KMS-11 (cell line): ENCODE measurements at regions not wholly inside any gene's neighbourhood (a gene's known extent, or its start where the extent isn't known, plus 50 kb on each side); places are given as distances from the start of the nearest gene placed in this dataset.

ENCODE experiments used
- H2AFZ ChIP-seq: fragments of 200-600 bp; sonication (generic); 2 replicates; pipeline ENCODE4 v1.6.1; 2016; ENCODE audit warnings: antibody characterized with exemption, mixed run types, low read depth
- H3K27ac ChIP-seq: fragments of 200-600 bp; sonication (generic); 2 replicates; pipeline ENCODE4 v1.6.1; 2016; ENCODE audit warnings: mild to moderate bottlenecking, mixed run types
- H3K27me3 ChIP-seq: fragments of 200-600 bp; sonication (generic); 2 replicates; pipeline ENCODE4 v1.6.1; 2017; ENCODE audit warnings: mild to moderate bottlenecking, low read depth, mixed run types, moderate library complexity; ENCODE audit not compliant: insufficient read depth
- H3K36me3 ChIP-seq: fragments of 200-600 bp; sonication (generic); 2 replicates; pipeline ENCODE4 v1.6.1; 2017; ENCODE audit warnings: mild to moderate bottlenecking, mixed run types; ENCODE audit not compliant: insufficient read depth
- H3K4me1 ChIP-seq: fragments of 200-600 bp; sonication (generic); 2 replicates; pipeline ENCODE4 v1.6.1; 2016; ENCODE audit warnings: mild to moderate bottlenecking, low read depth, mixed run types; ENCODE audit not compliant: poor library complexity, severe bottlenecking
- H3K4me2 ChIP-seq: fragments of 200-600 bp; sonication (generic); 2 replicates; pipeline ENCODE4 v1.7.0; 2016; ENCODE audit warnings: mild to moderate bottlenecking, mixed run types
- H3K4me3 ChIP-seq: fragments of 200-600 bp; sonication (generic); IDR thresholded peaks from 2 replicates; pipeline ENCODE4 v1.6.1; 2017; ENCODE audit warnings: low read depth, low read length, mixed read lengths; ENCODE audit not compliant: insufficient read depth
- H3K79me2 ChIP-seq: fragments of 200-600 bp; sonication (generic); 2 replicates; pipeline ENCODE4 v1.6.1; 2016; ENCODE audit warnings: low read depth, mixed run types; ENCODE audit not compliant: insufficient read depth
- H3K9ac ChIP-seq: fragments of 200-600 bp; sonication (generic); 2 replicates; pipeline ENCODE4 v1.6.1; 2016; ENCODE audit warnings: mild to moderate bottlenecking, mixed run types
- H4K20me1 ChIP-seq: fragments of 200-600 bp; sonication (generic); 2 replicates; pipeline ENCODE4 v1.6.1; 2016; ENCODE audit warnings: mild to moderate bottlenecking, mixed run types; ENCODE audit not compliant: insufficient read depth
- TF ChIP-seq, protein P1 (sequence below): fragments of 200-600 bp; sonication (generic); conservative IDR thresholded peaks from 2 replicates; pipeline ENCODE4 v1.6.1; 2017; ENCODE audit warnings: low read depth, mild to moderate bottlenecking, antibody characterized with exemption, low read length, moderate library complexity, mixed read lengths

DNA sequence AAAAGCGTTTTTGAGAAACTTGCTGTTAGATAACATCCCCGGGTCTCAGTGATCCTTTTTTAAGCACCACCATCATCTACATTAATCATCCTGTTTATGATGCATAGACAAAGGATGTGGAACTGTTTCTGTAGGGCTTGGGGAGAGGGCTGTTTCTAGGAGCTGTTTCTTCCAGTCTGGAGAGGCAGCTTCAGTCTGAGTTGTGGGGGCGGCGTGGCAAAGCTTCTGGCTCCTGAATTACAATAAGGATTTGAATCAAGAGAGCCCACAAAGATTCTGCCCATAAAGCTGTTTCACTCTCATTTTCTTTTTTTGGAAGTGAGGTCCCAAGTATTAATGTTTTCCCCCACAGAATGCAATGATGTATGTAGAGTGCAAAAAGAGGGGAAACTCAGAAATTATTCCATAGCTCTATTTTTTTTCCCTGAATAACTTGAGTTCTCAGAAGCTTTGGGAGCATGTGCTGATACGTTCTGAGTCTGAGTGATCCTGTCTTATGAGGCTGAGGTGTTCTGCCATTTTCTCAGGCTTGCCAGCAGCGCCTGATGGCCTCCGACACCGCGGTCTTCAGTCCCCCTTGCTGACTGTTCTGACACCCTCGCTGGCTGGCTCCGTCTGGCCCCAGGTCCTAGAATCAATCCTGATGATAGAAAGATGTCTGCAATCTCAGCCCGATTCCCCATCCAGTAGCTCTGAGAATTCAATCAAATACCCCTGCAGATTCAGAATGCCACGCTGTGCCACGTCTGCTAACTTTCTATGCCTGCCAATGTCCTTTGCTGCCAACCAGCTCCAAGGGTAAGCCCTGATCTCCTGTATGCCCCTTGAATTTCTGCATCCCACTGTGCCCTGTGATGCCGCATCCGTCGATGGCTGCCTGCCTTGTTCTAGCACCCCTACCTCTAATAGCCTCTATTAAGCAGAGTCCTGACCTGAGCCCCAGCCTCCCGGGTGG lies 92.4 kb upstream of the AKT3 start:
- Histone ChIP-seq H3K79me2 (no peaks in the 10 kb centered on the region), H4K20me1 (no peaks in the 10 kb centered on the region), H3K4me1 (no peaks in the 10 kb centered on the region), H3K4me3 (no peak overlapping the region), H3K27me3 (no peaks in the 10 kb centered on the region), H3K36me3 (no peaks in the 10 kb centered on the region), H3K4me2 (no peak overlapping the region), H3K9ac (no peak overlapping the region), H2AFZ (no peak overlapping the region), H3K27ac (no peak overlapping the region)
- TF ChIP-seq, protein P1, sequence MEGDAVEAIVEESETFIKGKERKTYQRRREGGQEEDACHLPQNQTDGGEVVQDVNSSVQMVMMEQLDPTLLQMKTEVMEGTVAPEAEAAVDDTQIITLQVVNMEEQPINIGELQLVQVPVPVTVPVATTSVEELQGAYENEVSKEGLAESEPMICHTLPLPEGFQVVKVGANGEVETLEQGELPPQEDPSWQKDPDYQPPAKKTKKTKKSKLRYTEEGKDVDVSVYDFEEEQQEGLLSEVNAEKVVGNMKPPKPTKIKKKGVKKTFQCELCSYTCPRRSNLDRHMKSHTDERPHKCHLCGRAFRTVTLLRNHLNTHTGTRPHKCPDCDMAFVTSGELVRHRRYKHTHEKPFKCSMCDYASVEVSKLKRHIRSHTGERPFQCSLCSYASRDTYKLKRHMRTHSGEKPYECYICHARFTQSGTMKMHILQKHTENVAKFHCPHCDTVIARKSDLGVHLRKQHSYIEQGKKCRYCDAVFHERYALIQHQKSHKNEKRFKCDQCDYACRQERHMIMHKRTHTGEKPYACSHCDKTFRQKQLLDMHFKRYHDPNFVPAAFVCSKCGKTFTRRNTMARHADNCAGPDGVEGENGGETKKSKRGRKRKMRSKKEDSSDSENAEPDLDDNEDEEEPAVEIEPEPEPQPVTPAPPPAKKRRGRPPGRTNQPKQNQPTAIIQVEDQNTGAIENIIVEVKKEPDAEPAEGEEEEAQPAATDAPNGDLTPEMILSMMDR = no peak

DNA sequence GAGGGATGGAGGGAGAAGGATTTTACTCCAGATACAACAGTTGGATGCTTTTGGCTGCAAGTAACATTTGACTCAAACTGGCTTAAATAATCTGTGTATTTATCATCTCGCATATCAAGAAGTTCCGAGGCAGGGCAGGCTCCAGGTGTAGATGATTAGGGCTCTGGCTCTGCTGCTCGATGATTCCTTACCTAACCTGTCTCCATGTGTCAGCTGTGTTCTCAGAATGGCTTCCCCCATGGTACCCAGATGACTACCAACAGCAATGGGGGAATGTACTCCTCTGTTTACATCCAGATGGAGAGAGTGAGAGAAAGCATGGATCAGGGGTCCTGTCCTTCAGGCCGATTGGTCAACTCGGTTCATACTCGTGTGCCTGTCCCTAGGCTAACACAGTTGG lies 90.4 kb upstream of the AKT3 start:
- Histone ChIP-seq H4K20me1 (no peaks in the 10 kb centered on the region), H3K9ac (no peak overlapping the region), H3K36me3 (no peaks in the 10 kb centered on the region), H3K79me2 (no peaks in the 10 kb centered on the region), H3K27me3 (no peaks in the 10 kb centered on the region), H3K27ac (no peak overlapping the region), H2AFZ (no peak overlapping the region), H3K4me3 (no peak overlapping the region), H3K4me2 (no peak overlapping the region), H3K4me1 (no peaks in the 10 kb centered on the region)
- TF ChIP-seq, protein P1 = no peak

DNA sequence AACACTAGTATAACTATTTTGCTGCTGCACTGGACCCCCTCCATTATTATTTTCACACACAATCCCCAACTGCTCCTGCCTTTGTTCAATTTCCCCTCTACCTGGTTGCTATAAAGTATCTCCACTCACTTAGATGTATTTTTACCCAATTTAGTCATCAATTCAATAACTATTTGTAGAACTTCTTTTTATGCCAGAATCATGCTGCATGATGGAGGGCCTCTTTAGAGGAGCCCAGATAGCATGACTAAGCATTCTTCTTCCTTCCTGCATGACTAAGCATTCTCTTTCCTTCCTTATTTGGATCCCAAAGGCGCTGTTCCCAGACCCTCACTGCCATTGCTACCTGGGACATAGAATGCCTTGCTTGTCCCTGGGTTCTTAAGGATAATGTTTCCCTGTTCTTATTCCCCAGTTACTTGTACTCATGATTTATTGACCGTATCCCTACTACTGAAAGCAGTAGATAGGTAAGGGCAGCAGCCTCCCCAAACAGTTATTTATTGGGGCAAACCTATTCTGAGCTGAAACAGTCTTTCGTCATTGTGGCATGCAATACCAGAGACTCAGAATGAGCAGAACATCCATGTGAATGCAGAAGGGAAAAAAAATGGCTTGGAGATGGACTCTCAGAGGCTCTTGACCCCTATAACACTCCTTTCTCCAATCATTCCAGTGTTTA lies 89.3 kb upstream of the AKT3 start:
- no peaks in the 10 kb centered on the region for H3K79me2 ChIP-seq
- no peak overlapping the region for H3K27ac ChIP-seq
- H3K9ac ChIP-seq = no peak overlapping the region
- no peaks in the 10 kb centered on the region for H3K4me1 ChIP-seq
- no peaks in the 10 kb centered on the region for H4K20me1 ChIP-seq
- no peak overlapping the region for H3K4me3 ChIP-seq
- TF ChIP-seq, protein P1 = no peak
- no peaks in the 10 kb centered on the region for H3K27me3 ChIP-seq
- no peaks in the 10 kb centered on the region for H3K36me3 ChIP-seq
- H3K4me2 ChIP-seq = no peak overlapping the region
- H2AFZ ChIP-seq = no peak overlapping the region

DNA sequence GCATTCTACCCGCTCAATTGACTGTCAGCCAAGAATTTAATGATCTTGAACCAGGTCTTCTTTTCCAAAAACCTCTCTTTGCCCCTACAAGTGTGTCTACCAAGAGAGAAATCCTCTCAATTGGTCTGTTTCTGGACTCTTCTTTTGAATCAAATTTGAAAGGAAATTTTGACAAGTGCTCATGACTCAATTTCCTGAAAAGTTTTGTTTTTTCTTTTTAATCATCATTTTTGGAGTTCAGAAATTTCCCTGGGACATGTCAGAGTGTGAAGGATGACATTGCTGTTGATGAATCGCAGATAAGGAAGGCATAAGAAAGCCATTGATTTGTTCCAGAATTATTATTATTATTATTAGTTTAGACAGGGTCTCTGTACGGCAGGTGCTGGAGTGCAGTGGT lies 88.2 kb upstream of the AKT3 start:
- Histone ChIP-seq H4K20me1 (no peaks in the 10 kb centered on the region), H3K27me3 (no peaks in the 10 kb centered on the region), H3K79me2 (no peaks in the 10 kb centered on the region), H3K4me1 (no peaks in the 10 kb centered on the region), H3K4me3 (no peak overlapping the region), H3K36me3 (no peaks in the 10 kb centered on the region), H2AFZ (no peak overlapping the region), H3K4me2 (no peak overlapping the region), H3K27ac (no peak overlapping the region), H3K9ac (no peak overlapping the region)
- TF ChIP-seq, protein P1 = no peak
